ENCODE measurements at regions not wholly inside any gene's neighbourhood (a gene's known extent, or its start where the extent isn't known, plus 50 kb on each side); places are given as distances from the start of the nearest gene placed in this dataset.

DNA sequence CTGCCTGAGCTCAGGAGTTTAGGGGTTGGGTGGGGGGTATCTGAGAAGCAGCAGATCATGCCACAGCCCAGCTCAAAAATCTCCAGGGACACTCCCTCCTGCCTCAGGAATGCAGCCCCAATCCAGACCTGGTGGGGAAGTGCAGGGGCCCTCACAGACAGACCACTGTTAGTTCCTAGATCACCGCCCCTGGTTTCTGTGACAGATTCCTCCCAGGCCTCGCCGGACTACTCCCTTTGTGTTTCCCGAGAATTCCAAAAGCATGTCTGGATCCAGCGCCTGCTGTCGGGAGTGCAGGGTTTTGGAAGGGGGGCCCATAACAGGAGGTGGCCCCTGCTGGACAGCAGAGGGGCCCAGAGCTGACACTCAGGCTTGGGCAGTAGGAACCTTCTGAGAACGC lies 74.5 kb downstream of the CTSL start:
- TF ChIP-seq ARNTL (CRISPR knock-in tag; IDR thresholded peaks at IDR 0.05; ENCODE audit: borderline replicate concordance, low read depth) (no peak), ZFP3 (CRISPR knock-in tag; IDR thresholded peaks at IDR 0.05) (no peak), ZNF8 (CRISPR knock-in tag; IDR thresholded peaks at IDR 0.05) (no peak), BACH2 (CRISPR knock-in tag; IDR thresholded peaks at IDR 0.05; ENCODE audit: borderline replicate concordance) (no peak), ISL1 (CRISPR knock-in tag; IDR thresholded peaks at IDR 0.05) (no peak), GLIS3 (CRISPR knock-in tag; IDR thresholded peaks at IDR 0.05) (no peak), ZC3H10 (CRISPR knock-in tag; IDR thresholded peaks at IDR 0.05) (no peak)
- TF ChIP-seq, protein P1, sequence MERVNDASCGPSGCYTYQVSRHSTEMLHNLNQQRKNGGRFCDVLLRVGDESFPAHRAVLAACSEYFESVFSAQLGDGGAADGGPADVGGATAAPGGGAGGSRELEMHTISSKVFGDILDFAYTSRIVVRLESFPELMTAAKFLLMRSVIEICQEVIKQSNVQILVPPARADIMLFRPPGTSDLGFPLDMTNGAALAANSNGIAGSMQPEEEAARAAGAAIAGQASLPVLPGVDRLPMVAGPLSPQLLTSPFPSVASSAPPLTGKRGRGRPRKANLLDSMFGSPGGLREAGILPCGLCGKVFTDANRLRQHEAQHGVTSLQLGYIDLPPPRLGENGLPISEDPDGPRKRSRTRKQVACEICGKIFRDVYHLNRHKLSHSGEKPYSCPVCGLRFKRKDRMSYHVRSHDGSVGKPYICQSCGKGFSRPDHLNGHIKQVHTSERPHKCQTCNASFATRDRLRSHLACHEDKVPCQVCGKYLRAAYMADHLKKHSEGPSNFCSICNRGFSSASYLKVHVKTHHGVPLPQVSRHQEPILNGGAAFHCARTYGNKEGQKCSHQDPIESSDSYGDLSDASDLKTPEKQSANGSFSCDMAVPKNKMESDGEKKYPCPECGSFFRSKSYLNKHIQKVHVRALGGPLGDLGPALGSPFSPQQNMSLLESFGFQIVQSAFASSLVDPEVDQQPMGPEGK (CRISPR knock-in tag; IDR thresholded peaks at IDR 0.05; ENCODE audit: borderline replicate concordance) = no peak
- TF ChIP-seq, protein P2, sequence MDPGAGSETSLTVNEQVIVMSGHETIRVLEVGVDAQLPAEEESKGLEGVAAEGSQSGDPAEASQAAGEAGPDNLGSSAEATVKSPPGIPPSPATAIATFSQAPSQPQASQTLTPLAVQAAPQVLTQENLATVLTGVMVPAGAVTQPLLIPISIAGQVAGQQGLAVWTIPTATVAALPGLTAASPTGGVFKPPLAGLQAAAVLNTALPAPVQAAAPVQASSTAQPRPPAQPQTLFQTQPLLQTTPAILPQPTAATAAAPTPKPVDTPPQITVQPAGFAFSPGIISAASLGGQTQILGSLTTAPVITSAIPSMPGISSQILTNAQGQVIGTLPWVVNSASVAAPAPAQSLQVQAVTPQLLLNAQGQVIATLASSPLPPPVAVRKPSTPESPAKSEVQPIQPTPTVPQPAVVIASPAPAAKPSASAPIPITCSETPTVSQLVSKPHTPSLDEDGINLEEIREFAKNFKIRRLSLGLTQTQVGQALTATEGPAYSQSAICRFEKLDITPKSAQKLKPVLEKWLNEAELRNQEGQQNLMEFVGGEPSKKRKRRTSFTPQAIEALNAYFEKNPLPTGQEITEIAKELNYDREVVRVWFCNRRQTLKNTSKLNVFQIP (CRISPR knock-in tag; IDR thresholded peaks at IDR 0.05; ENCODE audit: borderline replicate concordance, low read depth) = no peak

Data from SK-N-SH treated with all-trans-retinoic acid at 6 μM for 48 hours (cell line).